GM12874 (cell line): ENCODE measurements at regions not wholly inside any gene's neighbourhood (a gene's known extent, or its start where the extent isn't known, plus 50 kb on each side); places are given as distances from the start of the nearest gene placed in this dataset.
A peak's percentile ranks its signal among the peaks of the same experiment; 100 is the strongest.

Source experiments
- TF ChIP-seq, protein P1 (sequence below): IDR thresholded peaks from 2 replicates; pipeline ENCODE4 v1.5.1; 2011; ENCODE audit warnings: low read depth, mild to moderate bottlenecking, control low read depth, low read length, moderate library complexity; ENCODE audit not compliant: insufficient read depth

DNA sequence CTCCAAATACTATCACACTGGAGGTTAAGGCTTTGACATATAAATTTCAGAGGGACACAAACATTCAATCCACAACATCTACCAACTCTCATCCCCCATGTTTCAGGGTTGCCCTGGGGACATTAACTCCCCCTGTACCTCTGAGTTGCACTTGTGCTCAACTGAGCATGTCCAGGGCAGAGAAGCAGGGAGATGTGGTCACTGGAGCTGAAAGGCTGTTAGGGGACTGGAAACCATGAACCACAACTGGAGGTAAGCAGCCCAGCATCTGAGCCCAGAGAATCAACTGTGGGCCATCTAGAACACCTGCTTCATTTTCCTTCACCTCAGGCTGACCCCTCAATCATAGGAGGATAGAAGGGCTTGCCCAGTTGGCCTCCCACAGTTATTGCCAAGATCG, 641.1 kb downstream of the MID1IP1 start:
- TF ChIP-seq, protein P1, sequence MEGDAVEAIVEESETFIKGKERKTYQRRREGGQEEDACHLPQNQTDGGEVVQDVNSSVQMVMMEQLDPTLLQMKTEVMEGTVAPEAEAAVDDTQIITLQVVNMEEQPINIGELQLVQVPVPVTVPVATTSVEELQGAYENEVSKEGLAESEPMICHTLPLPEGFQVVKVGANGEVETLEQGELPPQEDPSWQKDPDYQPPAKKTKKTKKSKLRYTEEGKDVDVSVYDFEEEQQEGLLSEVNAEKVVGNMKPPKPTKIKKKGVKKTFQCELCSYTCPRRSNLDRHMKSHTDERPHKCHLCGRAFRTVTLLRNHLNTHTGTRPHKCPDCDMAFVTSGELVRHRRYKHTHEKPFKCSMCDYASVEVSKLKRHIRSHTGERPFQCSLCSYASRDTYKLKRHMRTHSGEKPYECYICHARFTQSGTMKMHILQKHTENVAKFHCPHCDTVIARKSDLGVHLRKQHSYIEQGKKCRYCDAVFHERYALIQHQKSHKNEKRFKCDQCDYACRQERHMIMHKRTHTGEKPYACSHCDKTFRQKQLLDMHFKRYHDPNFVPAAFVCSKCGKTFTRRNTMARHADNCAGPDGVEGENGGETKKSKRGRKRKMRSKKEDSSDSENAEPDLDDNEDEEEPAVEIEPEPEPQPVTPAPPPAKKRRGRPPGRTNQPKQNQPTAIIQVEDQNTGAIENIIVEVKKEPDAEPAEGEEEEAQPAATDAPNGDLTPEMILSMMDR, result no peak

DNA sequence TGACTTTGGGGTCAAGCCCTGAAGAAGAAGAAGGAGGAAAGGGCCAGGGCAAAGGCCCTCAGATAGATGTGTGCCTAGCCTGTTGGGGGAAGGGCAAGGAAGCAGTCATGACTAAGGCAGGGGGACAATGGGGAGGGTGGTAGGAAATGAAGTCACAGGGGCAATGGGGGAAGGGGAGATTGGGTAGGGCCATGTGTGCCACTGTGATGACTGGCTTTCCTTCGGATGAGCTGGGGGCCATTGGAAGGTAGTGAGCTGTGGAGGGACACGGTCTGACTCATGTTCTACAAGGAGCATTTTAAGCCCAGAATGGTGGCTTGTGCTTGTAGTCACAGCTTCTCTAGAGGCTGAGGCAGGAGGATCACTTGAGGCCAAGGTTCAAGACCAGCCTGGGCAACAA, 642.0 kb downstream of the MID1IP1 start:
- TF ChIP-seq, protein P1, result no peak

DNA sequence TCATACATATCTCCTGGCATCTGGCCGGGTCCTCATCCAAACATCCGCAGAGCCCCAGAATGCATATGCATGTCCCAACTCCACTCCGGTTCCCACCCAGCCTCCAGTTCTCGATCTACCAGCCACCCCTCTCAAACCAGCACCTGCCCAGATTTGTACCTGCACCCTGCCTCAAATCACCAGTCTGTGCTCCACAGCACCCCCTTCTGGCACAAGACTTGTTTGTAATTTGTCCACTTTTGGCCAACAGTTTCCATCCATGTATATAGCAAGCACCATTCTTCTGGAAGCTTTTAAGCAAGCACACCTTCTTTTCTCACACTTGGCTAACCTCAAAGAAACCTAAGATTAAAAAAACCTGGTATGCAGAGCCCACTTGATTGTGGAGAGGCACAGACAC, 644.1 kb downstream of the MID1IP1 start:
- TF ChIP-seq, protein P1, result 0 out of 2 replicates have a peak, but pooled peaks have one; percentile 24

DNA sequence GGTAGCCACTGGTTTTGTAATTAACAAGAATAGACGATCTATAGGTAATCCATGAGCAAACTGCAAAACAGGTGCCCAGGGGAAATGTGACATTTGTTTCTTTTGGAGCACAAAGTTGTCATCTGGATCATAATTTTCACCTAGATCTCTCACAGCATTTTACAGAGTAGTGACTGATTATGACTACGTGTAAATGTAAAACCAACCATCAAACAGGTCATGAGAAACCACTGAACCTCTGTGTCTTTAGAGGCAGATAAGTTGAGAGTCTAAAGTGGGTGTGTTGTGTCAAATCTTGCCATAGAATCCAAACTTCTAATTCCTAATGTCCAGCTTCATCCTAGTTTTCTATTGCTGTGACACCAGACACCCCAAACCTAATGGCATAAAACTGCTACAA, 648.1 kb downstream of the MID1IP1 start:
- TF ChIP-seq, protein P1, result no peak

DNA sequence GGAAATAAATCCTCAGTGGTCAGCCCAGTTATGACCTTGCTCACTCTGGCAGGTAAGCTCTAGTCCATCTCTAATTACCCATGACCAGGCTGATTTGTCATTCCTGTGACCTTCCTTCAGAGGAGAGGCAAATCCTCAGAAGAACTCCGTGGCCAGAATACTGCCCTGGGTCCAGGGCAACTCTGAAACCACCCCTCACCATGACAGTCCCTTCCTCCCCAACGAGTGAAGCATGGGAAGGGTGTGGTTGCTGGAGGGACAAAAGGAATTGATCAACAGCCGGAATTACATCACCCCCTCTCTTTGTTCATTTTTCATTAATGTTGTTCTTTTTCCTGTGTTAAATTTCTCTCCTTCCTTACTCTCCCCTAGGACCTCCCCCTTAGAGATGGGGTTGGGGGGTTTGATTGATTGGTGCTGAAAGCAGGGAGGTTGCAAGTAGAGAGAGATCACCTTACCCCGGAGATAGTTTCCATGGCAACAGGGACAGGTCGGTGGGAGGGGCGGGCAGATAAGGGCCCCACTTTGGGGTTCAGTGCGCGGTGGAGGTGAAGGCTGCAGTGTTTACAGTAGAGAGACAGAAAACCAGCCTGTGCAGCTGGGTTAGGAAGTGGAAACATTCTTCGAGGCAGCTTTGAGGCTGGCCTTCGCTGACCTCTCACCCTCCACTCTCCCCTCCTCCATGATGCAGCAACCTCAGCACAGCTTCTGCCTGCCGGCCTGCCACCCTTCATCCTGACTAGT, 647.4 kb downstream of the BCOR start:
- TF ChIP-seq, protein P1, result no peak

DNA sequence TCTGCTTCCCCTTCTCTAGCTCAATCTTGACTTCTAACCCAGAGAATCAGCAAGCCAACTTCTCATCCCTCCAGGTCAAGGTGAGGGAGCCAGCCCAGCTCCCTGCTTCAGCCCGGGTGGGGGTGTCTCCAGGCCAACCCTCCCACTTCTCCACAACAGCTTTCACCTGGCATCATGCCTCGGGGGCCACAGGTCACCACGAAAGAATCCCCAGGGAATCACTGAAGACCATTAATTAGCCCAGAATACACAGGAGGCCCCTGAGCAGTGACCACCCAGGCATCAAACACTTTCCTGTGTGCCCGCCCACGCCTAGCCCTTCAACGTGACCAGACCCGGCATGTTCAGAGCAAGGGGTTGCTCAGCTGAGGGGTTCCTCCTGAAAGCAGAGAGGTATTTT, 646.7 kb downstream of the BCOR start:
- TF ChIP-seq, protein P1, result no peak

DNA sequence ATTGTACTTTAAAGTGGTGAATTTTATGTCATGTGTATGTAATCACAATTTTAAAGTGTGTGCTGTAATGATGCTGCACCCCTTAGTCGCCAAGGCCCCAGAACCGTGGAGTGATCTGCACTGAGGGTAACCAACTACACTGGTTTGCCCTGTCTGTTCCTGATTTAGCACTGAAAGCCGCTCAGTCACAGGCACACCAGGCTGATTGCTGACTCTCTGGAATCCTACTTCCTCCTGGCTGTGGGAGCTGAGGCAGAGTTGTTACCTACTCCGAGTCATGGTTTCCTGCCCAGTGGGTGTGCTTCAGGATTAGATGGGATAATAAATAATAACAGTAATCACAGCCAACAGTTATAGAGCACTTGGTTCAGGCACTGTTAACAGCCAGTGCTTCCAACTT, 645.4 kb downstream of the BCOR start:
- TF ChIP-seq, protein P1, result no peak
